B cell (primary cell): ENCODE measurements at regions not wholly inside any gene's neighbourhood (a gene's known extent, or its start where the extent isn't known, plus 50 kb on each side); places are given as distances from the start of the nearest gene placed in this dataset.

ENCODE experiments used
- CTCF ChIP-seq: fragments of 200-600 bp; IDR thresholded peaks from one replicate; pipeline ENCODE4 v1.8.0; 2022; ENCODE audit warnings: antibody characterized with exemption, mild to moderate bottlenecking
- EZH2 ChIP-seq: IDR thresholded peaks from 2 replicates; pipeline ENCODE4 v1.6.1; 2012; ENCODE audit warnings: borderline replicate concordance, low read depth, mild to moderate bottlenecking, moderate library complexity, low read length; ENCODE audit not compliant: insufficient read depth, poor library complexity, severe bottlenecking

GRCh38 chr6:40782355-40782754 is 195.2 kb upstream of the LRFN2 start:
- TF ChIP-seq CTCF (no peak), EZH2 (no peak)
